ENCODE measurements at regions not wholly inside any gene's neighbourhood (a gene's known extent, or its start where the extent isn't known, plus 50 kb on each side); places are given as distances from the start of the nearest gene placed in this dataset.
"Not testable (repeated sequence)": the region's sequence is repeated elsewhere in the genome, so short reads cannot be mapped to it uniquely, and the experiment has no call there.

DNA sequence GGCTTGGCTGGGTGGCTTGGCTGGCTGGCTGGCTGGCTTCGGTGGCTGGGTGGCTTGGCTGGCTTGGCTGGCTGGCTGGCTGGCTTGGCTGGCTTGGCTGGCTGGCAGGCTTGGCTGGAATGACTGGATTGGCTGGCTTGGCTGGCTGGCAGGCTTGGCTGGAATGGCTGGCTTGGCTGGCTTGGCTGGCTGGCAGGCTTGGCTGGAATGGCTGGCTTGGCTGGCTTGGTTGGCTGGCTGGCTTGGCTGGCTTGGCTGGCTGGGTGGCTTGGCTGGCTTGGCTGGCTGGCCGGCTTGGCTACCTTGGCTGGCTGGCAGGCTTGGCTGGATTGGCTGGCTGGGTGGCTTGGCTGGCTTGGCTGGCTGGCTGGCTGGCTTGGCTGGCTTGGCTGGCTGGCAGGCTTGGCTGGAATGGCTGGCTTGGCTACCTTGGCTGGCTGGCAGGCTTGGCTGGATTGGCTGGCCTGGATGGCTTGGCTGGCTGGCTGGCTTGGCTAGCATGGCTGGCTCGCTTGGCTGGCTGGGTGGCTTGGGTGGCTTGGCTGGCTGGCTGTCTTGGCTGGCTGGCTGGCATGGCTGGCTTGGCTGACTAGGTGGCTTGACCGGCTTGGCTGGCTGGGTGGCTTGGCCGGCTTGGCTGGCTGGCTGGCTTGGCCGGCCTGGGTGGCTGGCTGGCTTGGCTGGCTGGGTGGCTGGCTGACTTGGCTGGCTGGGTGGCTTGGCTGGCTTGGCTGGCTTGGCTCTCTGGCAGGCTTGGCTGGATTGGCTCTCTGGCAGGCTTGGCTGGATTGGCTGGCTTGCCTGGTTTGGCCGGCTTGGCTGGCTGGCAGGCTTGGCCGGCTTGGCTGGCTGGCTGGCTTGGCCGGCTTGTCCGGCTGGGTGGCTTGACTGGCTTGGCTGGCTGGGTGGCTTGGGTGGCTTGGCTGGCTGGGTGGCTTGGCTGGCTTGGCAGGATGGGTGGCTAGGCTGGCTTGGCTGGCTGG lies 241.6 kb upstream of the POTEB2 start:
- intact Hi-C loops (cut with micrococcal nuclease); H3K27ac Mint-ChIP-seq (ENCODE audit: low read depth, unreplicated experiment); H3K36me3 Mint-ChIP-seq (ENCODE audit: insufficient read depth, unreplicated experiment); CTCF ChIA-PET; H3K4me3 Mint-ChIP-seq (ENCODE audit: unreplicated experiment); POLR2A ChIA-PET; DNase-seq (ENCODE audit: unreplicated experiment); H3K4me1 Mint-ChIP-seq (ENCODE audit: insufficient read depth, unreplicated experiment); H3K27me3 Mint-ChIP-seq (ENCODE audit: insufficient read depth, unreplicated experiment); BruUV-seq (replicated peaks); H3K9me3 Mint-ChIP-seq (ENCODE audit: unreplicated experiment): not testable (repeated sequence)

GRCh38 chr15:21096599-21096998 lies 230.5 kb upstream of the POTEB2 start:
- H3K4me1 Mint-ChIP-seq (ENCODE audit: insufficient read depth, unreplicated experiment); DNase-seq (ENCODE audit: unreplicated experiment); H3K9me3 Mint-ChIP-seq (ENCODE audit: unreplicated experiment); intact Hi-C loops (cut with micrococcal nuclease); H3K27me3 Mint-ChIP-seq (ENCODE audit: insufficient read depth, unreplicated experiment); H3K4me3 Mint-ChIP-seq (ENCODE audit: unreplicated experiment); BruUV-seq (replicated peaks); H3K36me3 Mint-ChIP-seq (ENCODE audit: insufficient read depth, unreplicated experiment); H3K27ac Mint-ChIP-seq (ENCODE audit: low read depth, unreplicated experiment); POLR2A ChIA-PET; CTCF ChIA-PET: not testable (repeated sequence)

GRCh38 chr15:21079544-21079943 lies 213.4 kb upstream of the POTEB2 start:
- CTCF ChIA-PET; BruUV-seq (replicated peaks); H3K27ac Mint-ChIP-seq (ENCODE audit: low read depth, unreplicated experiment); H3K27me3 Mint-ChIP-seq (ENCODE audit: insufficient read depth, unreplicated experiment); DNase-seq (ENCODE audit: unreplicated experiment); H3K4me1 Mint-ChIP-seq (ENCODE audit: insufficient read depth, unreplicated experiment); H3K9me3 Mint-ChIP-seq (ENCODE audit: unreplicated experiment); intact Hi-C loops (cut with micrococcal nuclease); H3K36me3 Mint-ChIP-seq (ENCODE audit: insufficient read depth, unreplicated experiment); H3K4me3 Mint-ChIP-seq (ENCODE audit: unreplicated experiment); POLR2A ChIA-PET: not testable (repeated sequence)

DNA sequence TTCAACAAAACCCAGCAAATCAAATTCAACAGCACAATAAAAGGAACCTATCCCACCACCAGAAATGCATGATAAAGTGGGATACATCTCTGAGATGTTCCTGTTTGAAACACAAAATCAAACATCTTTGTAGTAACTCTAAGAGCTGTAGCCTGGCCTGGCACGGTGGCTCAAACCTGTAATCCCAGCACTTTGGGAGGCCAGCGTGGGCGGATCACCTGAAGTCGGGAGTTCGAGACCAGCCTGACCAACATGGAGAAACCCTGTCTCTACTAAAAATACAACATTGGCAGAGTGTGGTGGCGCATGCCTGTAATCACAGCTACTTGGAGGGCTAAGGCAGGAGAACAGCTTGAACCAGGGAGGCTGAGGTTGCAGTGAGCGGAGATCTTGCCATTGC lies 202.8 kb upstream of the POTEB2 start:
- DNase-seq (ENCODE audit: unreplicated experiment); POLR2A ChIA-PET; H3K27ac Mint-ChIP-seq (ENCODE audit: low read depth, unreplicated experiment); intact Hi-C loops (cut with micrococcal nuclease); H3K27me3 Mint-ChIP-seq (ENCODE audit: insufficient read depth, unreplicated experiment); BruUV-seq (replicated peaks); H3K4me1 Mint-ChIP-seq (ENCODE audit: insufficient read depth, unreplicated experiment); CTCF ChIA-PET; H3K36me3 Mint-ChIP-seq (ENCODE audit: insufficient read depth, unreplicated experiment); H3K9me3 Mint-ChIP-seq (ENCODE audit: unreplicated experiment); H3K4me3 Mint-ChIP-seq (ENCODE audit: unreplicated experiment): not testable (repeated sequence)

DNA sequence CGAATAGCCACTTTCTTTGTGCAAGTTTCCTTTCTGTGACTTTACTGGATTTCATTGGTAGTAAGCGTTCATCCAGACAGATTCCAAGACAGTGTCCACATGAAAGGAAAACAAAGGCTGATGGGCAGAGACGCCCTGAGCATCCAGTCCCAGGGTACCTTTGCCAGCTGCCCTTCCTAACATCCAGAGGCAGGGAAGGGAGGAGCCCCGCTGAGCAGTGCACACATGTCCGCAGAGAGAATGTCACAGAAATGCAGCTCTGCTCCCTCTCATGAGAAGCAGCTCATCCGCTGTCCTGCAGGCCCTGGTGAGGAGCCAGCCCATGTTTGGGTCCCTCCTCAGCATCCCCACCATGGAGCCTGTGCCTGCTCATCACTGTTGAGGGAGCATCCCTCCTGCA lies 197.4 kb upstream of the POTEB2 start:
- H3K9me3 Mint-ChIP-seq (ENCODE audit: unreplicated experiment); BruUV-seq (replicated peaks); DNase-seq (ENCODE audit: unreplicated experiment); CTCF ChIA-PET; POLR2A ChIA-PET; intact Hi-C loops (cut with micrococcal nuclease); H3K36me3 Mint-ChIP-seq (ENCODE audit: insufficient read depth, unreplicated experiment); H3K4me3 Mint-ChIP-seq (ENCODE audit: unreplicated experiment); H3K27ac Mint-ChIP-seq (ENCODE audit: low read depth, unreplicated experiment); H3K27me3 Mint-ChIP-seq (ENCODE audit: insufficient read depth, unreplicated experiment); H3K4me1 Mint-ChIP-seq (ENCODE audit: insufficient read depth, unreplicated experiment): not testable (repeated sequence)

DNA sequence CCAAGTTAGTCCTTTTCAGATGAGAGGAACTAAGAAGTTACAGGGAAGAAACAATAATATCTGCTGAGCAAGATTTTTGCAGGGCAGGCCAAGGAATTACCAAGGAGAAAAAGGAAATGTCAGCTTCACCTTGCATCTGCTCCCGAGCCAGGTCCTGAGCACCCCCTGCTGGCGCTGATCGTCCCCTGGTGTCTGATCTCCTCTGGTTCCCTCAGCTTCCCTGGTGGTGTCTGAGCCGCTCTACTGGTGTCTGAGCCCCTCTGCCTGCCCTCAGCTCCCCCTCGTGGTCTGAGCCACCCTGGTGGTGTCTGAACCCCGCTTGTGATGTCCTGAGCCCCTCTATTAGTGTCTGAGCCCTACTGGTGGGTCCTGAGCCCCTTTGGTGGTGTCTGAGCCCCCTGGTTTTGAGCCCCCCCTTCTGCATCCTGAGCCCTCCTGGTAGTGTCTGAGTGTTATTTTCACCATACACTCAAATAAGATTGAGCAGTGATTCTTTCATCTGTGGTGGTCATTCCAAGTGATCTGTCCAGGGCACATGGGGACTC lies 196.6 kb upstream of the POTEB2 start:
- H3K27ac Mint-ChIP-seq (ENCODE audit: low read depth, unreplicated experiment); POLR2A ChIA-PET; BruUV-seq (replicated peaks); H3K27me3 Mint-ChIP-seq (ENCODE audit: insufficient read depth, unreplicated experiment); intact Hi-C loops (cut with micrococcal nuclease); H3K4me3 Mint-ChIP-seq (ENCODE audit: unreplicated experiment); DNase-seq (ENCODE audit: unreplicated experiment); H3K36me3 Mint-ChIP-seq (ENCODE audit: insufficient read depth, unreplicated experiment); CTCF ChIA-PET; H3K9me3 Mint-ChIP-seq (ENCODE audit: unreplicated experiment); H3K4me1 Mint-ChIP-seq (ENCODE audit: insufficient read depth, unreplicated experiment): not testable (repeated sequence)

GRCh38 chr15:21051866-21052265 lies 185.8 kb upstream of the POTEB2 start:
- DNase-seq (ENCODE audit: unreplicated experiment); CTCF ChIA-PET; H3K27ac Mint-ChIP-seq (ENCODE audit: low read depth, unreplicated experiment); H3K4me1 Mint-ChIP-seq (ENCODE audit: insufficient read depth, unreplicated experiment); BruUV-seq (replicated peaks); POLR2A ChIA-PET; H3K9me3 Mint-ChIP-seq (ENCODE audit: unreplicated experiment); H3K36me3 Mint-ChIP-seq (ENCODE audit: insufficient read depth, unreplicated experiment); intact Hi-C loops (cut with micrococcal nuclease); H3K4me3 Mint-ChIP-seq (ENCODE audit: unreplicated experiment); H3K27me3 Mint-ChIP-seq (ENCODE audit: insufficient read depth, unreplicated experiment): not testable (repeated sequence)

- H3K27ac Mint-ChIP-seq (ENCODE audit: low read depth, unreplicated experiment); intact Hi-C loops (cut with micrococcal nuclease); H3K9me3 Mint-ChIP-seq (ENCODE audit: unreplicated experiment); BruUV-seq (replicated peaks); H3K36me3 Mint-ChIP-seq (ENCODE audit: insufficient read depth, unreplicated experiment); CTCF ChIA-PET; H3K4me3 Mint-ChIP-seq (ENCODE audit: unreplicated experiment); DNase-seq (ENCODE audit: unreplicated experiment); POLR2A ChIA-PET; H3K27me3 Mint-ChIP-seq (ENCODE audit: insufficient read depth, unreplicated experiment); H3K4me1 Mint-ChIP-seq (ENCODE audit: insufficient read depth, unreplicated experiment): not testable (repeated sequence)
Observed at GRCh38 chr15:21031703-21032102, 165.6 kb upstream of the POTEB2 start.

GRCh38 chr15:21029001-21029400 lies 162.9 kb upstream of the POTEB2 start:
- BruUV-seq (replicated peaks); DNase-seq (ENCODE audit: unreplicated experiment); POLR2A ChIA-PET; H3K4me1 Mint-ChIP-seq (ENCODE audit: insufficient read depth, unreplicated experiment); CTCF ChIA-PET; H3K4me3 Mint-ChIP-seq (ENCODE audit: unreplicated experiment); H3K27me3 Mint-ChIP-seq (ENCODE audit: insufficient read depth, unreplicated experiment); H3K27ac Mint-ChIP-seq (ENCODE audit: low read depth, unreplicated experiment); intact Hi-C loops (cut with micrococcal nuclease); H3K9me3 Mint-ChIP-seq (ENCODE audit: unreplicated experiment); H3K36me3 Mint-ChIP-seq (ENCODE audit: insufficient read depth, unreplicated experiment): not testable (repeated sequence)
